ENCODE measurements at regions not wholly inside any gene's neighbourhood (a gene's known extent, or its start where the extent isn't known, plus 50 kb on each side); places are given as distances from the start of the nearest gene placed in this dataset.
A peak's percentile ranks its signal among the peaks of the same experiment; 100 is the strongest.

DNA sequence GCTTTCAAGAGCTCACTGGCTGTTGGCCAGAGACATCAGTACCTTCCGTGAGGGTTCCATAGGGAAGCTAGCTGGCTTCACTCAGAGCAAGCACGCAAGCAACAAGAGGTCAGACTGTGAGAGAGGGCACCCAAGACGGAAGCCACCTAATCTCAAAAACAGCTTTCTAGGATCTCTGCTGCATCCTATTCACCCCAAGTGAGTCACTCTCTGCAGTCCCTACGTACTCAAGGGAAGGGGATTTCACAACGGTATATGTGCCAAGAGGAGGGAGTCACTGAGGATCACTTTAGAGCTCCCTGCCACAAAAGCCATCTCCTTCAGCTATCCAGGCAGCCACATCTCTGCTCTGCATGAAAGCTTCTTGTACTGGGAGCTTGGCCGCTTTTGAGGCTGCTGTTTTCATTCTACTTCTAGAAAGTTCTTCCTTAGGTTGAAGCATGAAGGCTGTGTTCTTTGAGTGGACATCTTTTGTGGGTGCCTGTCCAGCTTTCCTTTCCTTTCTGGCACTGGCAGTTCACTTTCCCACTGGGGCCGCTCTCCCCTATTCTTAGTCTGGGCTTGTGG is 249.5 kb downstream of the MAN2A1 start:
- DNase-seq (ENCODE audit: low read depth) (peak; percentile 38), FAIRE-seq (no peak)
- Histone ChIP-seq H3K4me3 (ENCODE audit: low read depth, low read length) (no peak overlapping the region), H3K27me3 (ENCODE audit: control insufficient read depth, insufficient read depth, low read length) (no peaks in the 10 kb centered on the region), H3K36me3 (ENCODE audit: control insufficient read depth, insufficient read depth, low read length) (no peaks in the 10 kb centered on the region)
- TF ChIP-seq, protein P1, sequence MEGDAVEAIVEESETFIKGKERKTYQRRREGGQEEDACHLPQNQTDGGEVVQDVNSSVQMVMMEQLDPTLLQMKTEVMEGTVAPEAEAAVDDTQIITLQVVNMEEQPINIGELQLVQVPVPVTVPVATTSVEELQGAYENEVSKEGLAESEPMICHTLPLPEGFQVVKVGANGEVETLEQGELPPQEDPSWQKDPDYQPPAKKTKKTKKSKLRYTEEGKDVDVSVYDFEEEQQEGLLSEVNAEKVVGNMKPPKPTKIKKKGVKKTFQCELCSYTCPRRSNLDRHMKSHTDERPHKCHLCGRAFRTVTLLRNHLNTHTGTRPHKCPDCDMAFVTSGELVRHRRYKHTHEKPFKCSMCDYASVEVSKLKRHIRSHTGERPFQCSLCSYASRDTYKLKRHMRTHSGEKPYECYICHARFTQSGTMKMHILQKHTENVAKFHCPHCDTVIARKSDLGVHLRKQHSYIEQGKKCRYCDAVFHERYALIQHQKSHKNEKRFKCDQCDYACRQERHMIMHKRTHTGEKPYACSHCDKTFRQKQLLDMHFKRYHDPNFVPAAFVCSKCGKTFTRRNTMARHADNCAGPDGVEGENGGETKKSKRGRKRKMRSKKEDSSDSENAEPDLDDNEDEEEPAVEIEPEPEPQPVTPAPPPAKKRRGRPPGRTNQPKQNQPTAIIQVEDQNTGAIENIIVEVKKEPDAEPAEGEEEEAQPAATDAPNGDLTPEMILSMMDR (IDR thresholded peaks at IDR 0.05; ENCODE audit: insufficient read depth, low read length, severe bottlenecking) = no peak

DNA sequence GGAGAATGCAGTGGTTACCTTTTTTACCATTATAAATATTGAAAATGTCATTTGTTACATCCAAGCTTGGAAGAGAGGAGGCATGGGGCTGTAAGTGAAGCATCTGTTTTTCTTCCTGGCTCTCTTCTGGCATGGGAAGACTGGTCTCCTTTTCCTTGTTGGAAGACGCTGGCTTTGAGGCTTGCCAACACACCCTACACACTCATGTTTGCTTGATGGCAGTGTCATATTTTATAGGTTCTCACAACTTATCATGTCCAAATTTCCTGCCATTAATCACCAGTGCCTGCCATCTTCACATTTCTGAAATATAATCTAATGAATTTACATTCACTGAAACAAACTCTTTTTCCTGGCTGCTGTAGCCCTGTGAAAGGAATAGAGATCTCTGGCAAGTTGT is 252.9 kb downstream of the MAN2A1 start:
- no peaks in the 10 kb centered on the region for H3K36me3 ChIP-seq (ENCODE audit: control insufficient read depth, insufficient read depth, low read length)
- DNase-seq (ENCODE audit: low read depth) (no peak), FAIRE-seq (no peak)
- H3K27me3 ChIP-seq (ENCODE audit: control insufficient read depth, insufficient read depth, low read length) = no peaks in the 10 kb centered on the region
- TF ChIP-seq, protein P1 (IDR thresholded peaks at IDR 0.05; ENCODE audit: insufficient read depth, low read length, severe bottlenecking) = no peak
- no peak overlapping the region for H3K4me3 ChIP-seq (ENCODE audit: low read depth, low read length)

DNA sequence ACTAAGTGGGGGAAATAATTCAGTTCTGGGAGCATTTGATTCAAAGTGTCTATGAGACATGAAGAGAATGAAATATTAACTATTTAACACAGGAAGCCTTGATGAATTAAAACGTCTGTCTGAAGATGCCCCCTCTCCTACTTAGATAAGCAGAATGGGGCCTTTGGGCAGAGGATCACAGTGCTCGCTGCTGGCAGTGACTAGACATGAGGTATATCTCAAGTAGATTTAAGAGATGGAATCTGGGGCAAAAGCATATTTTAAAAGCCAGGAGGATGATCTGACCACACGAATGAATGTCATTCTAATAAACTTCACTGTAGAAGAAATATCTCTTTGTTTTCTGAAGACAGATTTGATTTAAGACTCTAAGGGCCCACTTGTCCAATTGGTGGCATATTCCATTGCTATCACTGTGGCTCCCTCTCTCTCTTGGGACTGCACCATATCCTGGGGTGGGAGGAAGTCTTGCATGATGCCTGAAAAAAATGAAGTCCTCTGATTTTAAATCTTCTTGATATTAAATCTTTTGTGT is 254.0 kb downstream of the MAN2A1 start:
- DNase-seq (ENCODE audit: low read depth) = no peak
- Histone ChIP-seq H3K4me3 (ENCODE audit: low read depth, low read length) (no peak overlapping the region), H3K27me3 (ENCODE audit: control insufficient read depth, insufficient read depth, low read length) (no peaks in the 10 kb centered on the region), H3K36me3 (ENCODE audit: control insufficient read depth, insufficient read depth, low read length) (no peaks in the 10 kb centered on the region)
- FAIRE-seq = no peak
- TF ChIP-seq, protein P1 (IDR thresholded peaks at IDR 0.05; ENCODE audit: insufficient read depth, low read length, severe bottlenecking) = no peak

DNA sequence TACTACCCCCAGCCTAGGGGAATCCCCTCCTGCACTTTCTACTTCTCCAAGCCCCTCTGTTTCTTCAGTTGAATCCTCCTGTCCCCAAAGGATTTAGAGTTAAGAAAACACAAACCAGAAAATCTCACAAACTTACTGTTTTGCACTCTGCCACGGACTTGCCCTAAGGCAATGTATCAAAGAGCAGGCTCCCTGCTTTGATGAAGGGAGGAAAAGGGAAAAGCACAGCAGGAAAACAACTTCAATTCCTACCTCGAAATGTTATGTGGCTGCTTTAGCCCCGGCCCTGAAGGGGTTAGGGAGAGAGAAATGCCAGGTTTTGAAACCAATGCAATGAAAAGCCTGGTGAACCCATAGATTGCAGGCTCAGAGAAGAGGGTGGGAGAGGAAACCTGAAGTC is 254.7 kb downstream of the MAN2A1 start:
- TF ChIP-seq, protein P1 (IDR thresholded peaks at IDR 0.05; ENCODE audit: insufficient read depth, low read length, severe bottlenecking) = no peak
- no peak overlapping the region for H3K4me3 ChIP-seq (ENCODE audit: low read depth, low read length)
- no peak for DNase-seq (ENCODE audit: low read depth)
- no peak for FAIRE-seq
- no peaks in the 10 kb centered on the region for H3K27me3 ChIP-seq (ENCODE audit: control insufficient read depth, insufficient read depth, low read length)
- no peaks in the 10 kb centered on the region for H3K36me3 ChIP-seq (ENCODE audit: control insufficient read depth, insufficient read depth, low read length)

DNA sequence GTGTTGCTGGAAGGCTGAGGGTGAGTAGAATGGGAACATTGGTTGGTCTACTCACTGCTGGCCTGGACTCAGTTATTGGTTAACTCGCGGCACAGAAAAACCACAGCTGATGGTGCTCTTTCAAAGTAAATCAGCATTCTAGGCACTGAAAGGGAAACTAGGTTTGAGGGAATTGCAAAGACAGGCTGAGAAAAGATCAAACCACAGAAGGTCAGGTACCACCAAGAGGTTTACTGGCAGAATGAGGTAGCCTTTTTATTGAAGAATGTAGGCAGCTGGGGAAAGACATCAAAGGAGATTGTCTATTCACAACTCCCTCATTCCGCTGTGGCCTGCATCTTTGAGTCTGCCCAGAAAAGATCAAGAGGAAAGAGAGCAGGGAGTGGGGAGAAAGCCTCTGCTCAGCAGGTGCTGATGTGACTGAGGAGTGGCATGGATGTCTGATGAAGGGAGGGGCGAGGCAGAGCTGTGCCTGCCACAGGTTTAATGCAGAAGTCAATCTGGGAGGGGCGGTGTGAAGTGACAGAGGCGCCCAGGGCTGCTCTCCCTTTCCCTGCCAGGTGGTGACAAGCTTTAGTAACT is 255.5 kb downstream of the MAN2A1 start:
- no peak overlapping the region for H3K4me3 ChIP-seq (ENCODE audit: low read depth, low read length)
- DNase-seq (ENCODE audit: low read depth) = no peak
- no peak for FAIRE-seq
- no peaks in the 10 kb centered on the region for H3K27me3 ChIP-seq (ENCODE audit: control insufficient read depth, insufficient read depth, low read length)
- no peaks in the 10 kb centered on the region for H3K36me3 ChIP-seq (ENCODE audit: control insufficient read depth, insufficient read depth, low read length)
- TF ChIP-seq, protein P1 (IDR thresholded peaks at IDR 0.05; ENCODE audit: insufficient read depth, low read length, severe bottlenecking) = no peak
